K562 (cell line): ENCODE measurements at regions not wholly inside any gene's neighbourhood (a gene's known extent, or its start where the extent isn't known, plus 50 kb on each side); places are given as distances from the start of the nearest gene placed in this dataset.

ENCODE experiments used
- ATAC-seq: fragments of 200-7000 bp; cut with Tn5 transposase; 3 replicates; pipeline ENCODE4 v1.9.1; 2020; ENCODE audit warnings: moderate library complexity
- BruUV-seq: library from RNA; stranded (reverse); fragments of 400-500 nt; replicated peaks from 2 replicates; lab custom pipeline; 2021; lab: Mats Ljungman, UMichigan
- CTCF ChIA-PET: fragments of 300-600 bp; formaldehyde crosslinking; extraction: SDS; loops from one replicate; lab custom pipeline; 2021; ENCODE audit warnings: low intra/inter-chr PET ratio; lab: Yijun Ruan, JAX
- POLR2A ChIA-PET: fragments of 300-600, 350-650 bp; sonication (Branson Sonifier 250); formaldehyde crosslinking; extraction: SDS; loops from one replicate; lab custom pipeline; 2021; ENCODE audit warnings: antibody characterized with exemption, inconsistent platforms; lab: Yijun Ruan, JAX
- DNase-seq, 4 experiments: peaks; one replicate each; pipeline versions ENCODE4 v3.0.0 to v3.0.0-alpha.2; 2011 to 2018; ENCODE audit warnings: low spot score in 3 of 4, mixed read lengths in 3 of 4; ENCODE audit errors: extremely low read depth in 1 of 4
- FAIRE-seq: peaks from 2 replicates; lab custom pipeline; 2011; peaks lifted over from hg19 to GRCh38; lab: Jason Lieb, UNC
- H2AFZ ChIP-seq: 2 replicates; pipeline ENCODE4 v1.6.0; 2011; ENCODE audit warnings: low read depth, low read length, control low read depth, inconsistent platforms
- H3K27ac ChIP-seq: fragments of 200-600 bp; 3 replicates; pipeline ENCODE4 v1.8.0; 2011; ENCODE audit warnings: low read depth, mild to moderate bottlenecking, control low read depth, inconsistent platforms, low read length, moderate library complexity, mixed read lengths; ENCODE audit errors: extremely low read depth
- H3K27me3 ChIP-seq, 2 experiments: fragments of 300-600 bp in 1 of 2; 2 replicates in 1 of 2; 3 replicates in 1 of 2; pipeline versions ENCODE4 v1.6.0 to v1.8.0; 2011; ENCODE audit warnings: inconsistent platforms in 2 of 2, low read length in 2 of 2, mild to moderate bottlenecking in 1 of 2, mixed read lengths in 1 of 2, moderate library complexity in 1 of 2; ENCODE audit not compliant: control insufficient read depth in 2 of 2, insufficient read depth in 2 of 2
- H3K36me3 ChIP-seq: fragments of 300-600 bp; 3 replicates; pipeline ENCODE4 v1.8.0; 2011; ENCODE audit warnings: mild to moderate bottlenecking, low read length, inconsistent platforms; ENCODE audit not compliant: control insufficient read depth, insufficient read depth
- H3K4me1 ChIP-seq, 2 experiments: fragments of 200-600 bp in 1 of 2; replicated peaks in 1 of 2; 2 replicates in 1 of 2; 3 replicates in 1 of 2; pipeline versions ENCODE4 v1.5.1 to v1.8.0; 2011; ENCODE audit warnings: inconsistent platforms in 2 of 2, low read length in 2 of 2, mild to moderate bottlenecking in 1 of 2, mixed read lengths in 1 of 2, moderate library complexity in 1 of 2; ENCODE audit not compliant: control insufficient read depth in 2 of 2, insufficient read depth in 2 of 2
- H3K4me2 ChIP-seq: 2 replicates; pipeline ENCODE4 v1.6.1; 2011; ENCODE audit warnings: low read length, control low read depth, inconsistent platforms, mixed read lengths; ENCODE audit not compliant: insufficient read depth
- H3K4me3 ChIP-seq: fragments of 200-600 bp; sonication (generic), shearing (Covaris generic); 2 replicates; pipeline ENCODE4 v1.5.1; 2016; ENCODE audit warnings: control low read depth, inconsistent platforms
- H3K79me2 ChIP-seq: fragments of 200-600 bp; 3 replicates; pipeline ENCODE4 v1.8.0; 2011; ENCODE audit warnings: low read length, inconsistent platforms; ENCODE audit not compliant: control insufficient read depth, insufficient read depth
- H3K9ac ChIP-seq, 2 experiments: 2 replicates each; pipeline versions ENCODE4 v1.6.0 to v1.6.1; 2011; ENCODE audit warnings: low read depth in 2 of 2, low read length in 2 of 2, control low read depth in 1 of 2, inconsistent platforms in 1 of 2, mild to moderate bottlenecking in 1 of 2, mixed read lengths in 1 of 2; ENCODE audit not compliant: insufficient read depth in 1 of 2
- H3K9me1 ChIP-seq: one replicate; pipeline ENCODE4 v1.6.0; 2011; ENCODE audit warnings: inconsistent platforms, mild to moderate bottlenecking, low read length, moderate library complexity; ENCODE audit not compliant: control insufficient read depth, insufficient read depth
- H3K9me3 ChIP-seq: replicated peaks from 2 replicates; pipeline ENCODE4 v1.5.1; 2011; ENCODE audit warnings: low read depth, low read length, inconsistent platforms; ENCODE audit not compliant: control insufficient read depth, insufficient read depth
- H4K20me1 ChIP-seq: replicated peaks from 2 replicates; pipeline ENCODE4 v1.6.1; 2011; ENCODE audit warnings: low read length, inconsistent platforms, mixed read lengths; ENCODE audit not compliant: control insufficient read depth, insufficient read depth
- ASH1L ChIP-seq: fragments of 450-650 bp; IDR thresholded peaks from 2 replicates; pipeline ENCODE4 v1.6.1; 2018; ENCODE audit warnings: borderline replicate concordance, mild to moderate bottlenecking, low read depth; ENCODE audit not compliant: partially characterized antibody
- CEBPB ChIP-seq: fragments of 450-650 bp; IDR thresholded peaks from 2 replicates; pipeline ENCODE4 v1.6.1; 2016; ENCODE audit warnings: missing genetic modification characterization, missing compliant biosample characterization
- CEBPG ChIP-seq, 3 experiments: fragments of 200-800 bp in 1 of 3; sonication (Bioruptor generic) in 1 of 3; sonication (generic) in 1 of 3; formaldehyde crosslinking in 1 of 3; IDR thresholded peaks in 2 of 3; conservative IDR thresholded peaks in 1 of 3; 2 replicates each; pipeline versions ENCODE4 v1.6.1 to v1.8.0; 2016 to 2022; ENCODE audit warnings: missing compliant biosample characterization in 2 of 3, missing genetic modification characterization in 2 of 3, mild to moderate bottlenecking in 1 of 3, missing genetic modification reagents in 1 of 3
- ETV6 ChIP-seq, 3 experiments: fragments of 150-350 bp in 1 of 3; sonication (generic) in 1 of 3; formaldehyde crosslinking in 1 of 3; IDR thresholded peaks; 2 replicates each; pipeline versions ENCODE4 v1.6.1 to v1.8.0; 2014 to 2022; ENCODE audit warnings: borderline replicate concordance in 2 of 3, low read depth in 2 of 3, antibody characterized with exemption in 1 of 3, low read length in 1 of 3, mild to moderate bottlenecking in 1 of 3, missing genetic modification reagents in 1 of 3
- FOSL1 ChIP-seq: fragments of 200-800 bp; sonication (Bioruptor generic); conservative IDR thresholded peaks from 2 replicates; pipeline ENCODE4 v1.6.1; 2016; ENCODE audit warnings: missing genetic modification characterization, missing compliant biosample characterization
- MAFG ChIP-seq: fragments of 450-650 bp; conservative IDR thresholded peaks from 2 replicates; pipeline ENCODE4 v1.6.1; 2016; ENCODE audit warnings: missing genetic modification characterization, missing compliant biosample characterization
- MYNN ChIP-seq, 2 experiments: sonication (generic); formaldehyde crosslinking in 1 of 2; IDR thresholded peaks; 2 replicates each; pipeline versions ENCODE4 v1.5.0 to v1.6.1; 2016 to 2020; ENCODE audit warnings: antibody characterized with exemption in 1 of 2, missing genetic modification reagents in 1 of 2
- NCOA1 ChIP-seq: fragments of 450-650 bp; IDR thresholded peaks from 2 replicates; pipeline ENCODE4 v1.6.1; 2016; ENCODE audit warnings: low read depth
- PREB ChIP-seq: sonication (generic); formaldehyde crosslinking; IDR thresholded peaks from 2 replicates; pipeline ENCODE4 v1.8.1; 2023; ENCODE audit warnings: mild to moderate bottlenecking, missing genetic modification reagents
- RBM15 ChIP-seq: fragments of 200-400 bp; formaldehyde crosslinking; IDR thresholded peaks from 2 replicates; pipeline ENCODE4 v1.6.1; 2018; ENCODE audit warnings: mild to moderate bottlenecking, low read length, moderate library complexity; ENCODE audit not compliant: insufficient read depth
- SMARCB1 ChIP-seq: IDR thresholded peaks from 2 replicates; pipeline ENCODE4 v1.6.1; 2011; ENCODE audit warnings: improper control_type of control experiment, low read depth; ENCODE audit not compliant: insufficient read length
- TRIM24 ChIP-seq, 2 experiments: fragments of 450-650 bp; IDR thresholded peaks; 2 replicates each; pipeline ENCODE4 v1.6.1; 2016
- ZNF134 ChIP-seq: fragments of 250-450 bp; sonication (Bioruptor Pico); conservative IDR thresholded peaks from 2 replicates; pipeline ENCODE4 v1.4.0; 2020
- WGBS: fragments of 100-300 bp; shearing (Covaris generic); methylation state at CpG from one replicate; pipeline ENCODE4 v1.1.6; 2016; ENCODE audit warnings: low coverage, mixed read lengths; ENCODE audit not compliant: insufficient coverage; ENCODE audit errors: missing lambda C conversion rate; 5-methylcytosine and 5-hydroxymethylcytosine counted together
- in situ Hi-C: fragments of 300-500 bp; cut with MboI; formaldehyde crosslinking; loops from 4 replicates; pipeline ENCODE4 v1.15.0; 2018; ENCODE audit warnings: inconsistent platforms, mixed read lengths
- intact Hi-C: fragments of 100-400 bp; cut with micrococcal nuclease; formaldehyde crosslinking; loops from 2 replicates; pipeline ENCODE4 v1.14.2; 2022

GRCh38 chr6:14310960-14311359, 193.4 kb downstream of the CD83 start:
- no TSS peak for BruUV-seq
- no peak overlapping the region for H3K4me3 ChIP-seq
- no peaks in the 10 kb centered on the region for H3K79me2 ChIP-seq
- H3K9ac ChIP-seq: no peak overlapping the region
- no peak for DNase-seq
- no peak for ATAC-seq
- H3K4me1 ChIP-seq: no peaks in the 10 kb centered on the region
- POLR2A ChIA-PET: interaction anchor here (1.8 kb wide), 1 partner anchor 16 kb away, joined by 5 read pairs; no protein-coding TSS in a partner anchor
- no peaks in the 10 kb centered on the region for H3K36me3 ChIP-seq
- intact Hi-C loops (no loop called here), in situ Hi-C loops (no loop called here)
- no peak for FAIRE-seq
- peaks cover 11 to 15% of the 10 kb centered on the region in 2 experiments; a peak in 3 of 5 replicates for H3K27me3 ChIP-seq
- no peak overlapping the region for H2AFZ ChIP-seq
- no peak overlapping the region for H3K4me2 ChIP-seq
- no peaks in the 10 kb centered on the region for H4K20me1 ChIP-seq
- H3K9me3 ChIP-seq: no peaks in the 10 kb centered on the region
- 2% methylated on average over 5 of the region's 5 CpGs for WGBS
- no peaks in the 10 kb centered on the region for H3K9me1 ChIP-seq
- CTCF ChIA-PET: no interaction called here
- no peak overlapping the region for H3K27ac ChIP-seq
- TF ChIP-seq ASH1L: no peak
- TF ChIP-seq TRIM24 (IDR thresholded peaks at IDR 0.05): peak in 1 of 2 experiments; percentile 30; a peak in 1 of 4 replicates
- no peak for TF ChIP-seq RBM15
- TF ChIP-seq CEBPG (CRISPR knock-in tag; IDR thresholded peaks at IDR 0.05): no peak
- TF ChIP-seq CEBPG (tag; conservative IDR thresholded peaks at IDR 0.05 in 1 of 2, IDR thresholded peaks at IDR 0.05 in 1 of 2): peak; percentile 27 to 86; a peak in 3 of 4 replicates
- no peak for TF ChIP-seq NCOA1
- peak; percentile 63; the same call in 1 of the 2 replicates for TF ChIP-seq MAFG (tag)
- no peak for TF ChIP-seq PREB (CRISPR knock-in tag)
- TF ChIP-seq ETV6 (IDR thresholded peaks at IDR 0.05; ENCODE audit: borderline replicate concordance in 1 of 2, low read depth in 2 of 2, low read length in 1 of 2): no peak
- TF ChIP-seq ETV6 (CRISPR knock-in tag; IDR thresholded peaks at IDR 0.05; ENCODE audit: borderline replicate concordance): no peak
- peak; percentile 30; the same call in 1 of the 2 replicates for TF ChIP-seq FOSL1 (tag)
- TF ChIP-seq CEBPB (tag): peak; percentile 87
- TF ChIP-seq MYNN (IDR thresholded peaks at IDR 0.05): no peak
- TF ChIP-seq MYNN (CRISPR knock-in tag; IDR thresholded peaks at IDR 0.05): no peak
- no peak for TF ChIP-seq SMARCB1
- TF ChIP-seq ZNF134: no peak
